KG1 (cell line): ENCODE measurements at regions not wholly inside any gene's neighbourhood (a gene's known extent, or its start where the extent isn't known, plus 50 kb on each side); places are given as distances from the start of the nearest gene placed in this dataset.
"Not testable (repeated sequence)": the region's sequence is repeated elsewhere in the genome, so short reads cannot be mapped to it uniquely, and the experiment has no call there.

Experiments
- DNase-seq: peaks from one replicate; lab custom pipeline; 2025; lab: John Stamatoyannopoulos, UW

DNA sequence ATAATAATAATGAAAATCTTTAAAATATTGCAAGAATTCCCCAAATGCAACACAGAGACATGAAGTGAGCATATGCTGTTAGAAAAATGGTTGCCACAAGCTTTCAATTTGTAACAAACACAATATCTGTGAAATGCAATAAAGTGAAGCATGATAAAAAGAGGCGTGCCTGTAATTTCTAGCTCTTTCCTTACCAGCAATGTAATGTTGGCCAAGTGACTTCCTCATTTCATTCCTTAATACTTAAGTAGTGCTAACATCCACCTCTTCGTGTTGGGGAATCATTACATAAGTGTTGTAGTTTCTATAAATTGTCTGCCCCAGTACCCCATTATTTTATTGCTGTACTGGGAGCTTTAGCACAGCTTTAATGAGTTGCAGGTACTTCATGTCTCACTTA is 1192.0 kb upstream of the CDH8 start:
- DNase-seq: no peak

DNA sequence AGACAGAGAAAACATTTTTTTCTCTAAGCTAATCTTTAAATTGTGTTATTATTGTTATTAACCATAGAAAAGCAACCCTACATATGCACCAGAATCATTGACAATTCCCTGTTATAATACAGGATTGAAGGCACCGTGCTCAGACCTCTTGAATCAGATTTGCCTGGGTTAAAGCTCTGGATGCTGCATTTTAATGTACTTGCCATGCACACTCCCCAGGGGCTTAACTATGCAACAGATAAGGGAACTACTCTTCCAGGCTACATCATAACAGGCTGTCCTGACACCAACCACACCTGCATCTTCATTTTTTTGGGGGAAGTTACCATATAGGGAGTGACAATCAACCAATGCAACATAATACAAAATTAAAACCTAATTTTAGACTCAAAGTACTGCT is 1187.6 kb upstream of the CDH8 start:
- DNase-seq: no peak

DNA sequence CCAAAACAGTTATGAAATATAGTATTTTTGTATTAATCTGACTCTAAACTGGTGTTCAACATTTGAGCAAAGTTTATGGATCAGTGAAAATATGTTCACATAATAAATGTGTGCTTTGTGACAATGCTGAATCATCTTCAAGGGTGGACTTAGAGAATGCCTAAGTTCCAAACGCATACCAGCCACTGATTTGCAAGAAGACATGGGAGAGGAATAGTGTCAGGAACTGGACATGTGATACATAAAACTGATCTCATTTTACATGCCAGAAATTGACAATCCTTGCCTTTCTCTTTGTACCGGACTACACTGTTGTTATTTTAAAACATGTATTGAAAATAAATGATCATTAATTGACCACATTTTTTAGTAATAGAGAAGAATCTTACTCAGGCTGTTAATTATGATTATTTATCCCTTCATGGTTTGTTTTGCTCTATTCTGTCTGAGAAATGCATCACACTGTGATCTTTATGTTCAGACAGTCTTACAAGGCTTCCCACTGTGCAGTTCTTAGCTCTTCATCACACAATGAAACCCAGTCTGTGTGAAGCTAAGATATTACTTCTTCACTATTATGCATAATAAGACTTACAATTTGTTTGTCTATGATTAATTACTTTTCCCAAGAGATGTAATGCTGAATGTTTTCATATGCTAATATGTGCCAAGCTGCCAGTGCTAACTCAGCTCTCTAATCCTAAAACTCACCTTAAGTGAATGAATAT is 1180.6 kb upstream of the CDH8 start:
- no peak for DNase-seq

DNA sequence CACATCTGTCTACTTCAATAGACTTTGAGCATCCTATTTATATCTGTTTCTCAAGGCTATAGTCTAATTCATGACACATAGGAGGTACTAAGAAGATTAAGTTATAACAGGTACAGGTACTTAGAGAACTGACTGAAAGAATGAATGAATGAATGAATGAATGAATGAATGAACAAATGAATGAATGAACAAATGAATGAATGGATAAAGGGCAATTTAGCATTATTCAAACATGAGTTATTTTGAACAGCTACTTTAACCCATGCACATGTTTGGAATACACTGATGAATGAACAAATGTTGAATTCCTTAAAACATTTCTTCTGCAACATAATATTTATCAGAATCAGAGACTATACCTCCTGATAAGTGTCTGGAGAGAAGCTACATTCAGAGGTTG is 1165.6 kb upstream of the CDH8 start:
- no peak for DNase-seq

DNA sequence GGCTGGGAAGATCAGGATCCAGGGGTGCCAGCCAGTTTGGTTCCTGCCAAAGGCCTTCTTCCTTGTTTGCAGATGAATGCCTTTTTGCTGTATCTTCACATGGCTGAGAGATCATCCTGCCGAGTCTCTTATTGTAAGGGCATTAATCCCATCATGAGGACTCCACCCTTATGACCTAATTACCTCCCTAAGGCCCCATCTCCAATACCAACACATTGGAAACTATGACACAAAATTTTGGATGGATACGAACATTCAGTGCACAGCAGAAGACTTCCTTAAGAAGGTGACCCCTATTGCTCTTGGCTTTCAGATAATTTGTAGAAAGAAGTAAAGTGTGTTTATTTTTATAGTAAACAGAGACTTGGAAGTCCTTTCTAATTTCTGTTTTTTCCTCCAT is 1164.7 kb upstream of the CDH8 start:
- DNase-seq: no peak

DNA sequence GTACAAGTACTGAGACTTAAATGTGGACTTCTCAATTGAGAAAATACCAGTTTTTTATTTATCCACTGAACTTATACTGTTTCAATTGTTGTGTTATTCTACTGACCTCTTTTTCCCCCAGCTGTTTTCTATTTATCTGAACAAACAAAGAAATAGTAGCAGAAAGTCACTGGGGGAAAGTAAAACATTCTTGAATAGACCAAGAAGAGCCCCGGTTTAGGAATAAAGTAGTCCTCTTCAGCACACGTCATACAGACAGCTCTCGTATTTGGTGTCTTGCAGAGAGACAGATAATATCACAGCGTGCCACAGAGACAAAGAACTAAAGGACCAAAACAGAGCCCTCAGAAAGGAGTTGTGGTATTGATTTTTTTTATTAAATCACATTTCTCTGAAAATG is 1159.1 kb upstream of the CDH8 start:
- no peak for DNase-seq

- DNase-seq: no peak
Measured at GRCh38 chr16:63192980-63193379, 1156.7 kb upstream of the CDH8 start.

GRCh38 chr16:63188086-63188771 is 1152.0 kb upstream of the CDH8 start:
- no peak for DNase-seq

- no peak for DNase-seq
Measured at GRCh38 chr16:63187638-63188037, 1151.4 kb upstream of the CDH8 start.

DNA sequence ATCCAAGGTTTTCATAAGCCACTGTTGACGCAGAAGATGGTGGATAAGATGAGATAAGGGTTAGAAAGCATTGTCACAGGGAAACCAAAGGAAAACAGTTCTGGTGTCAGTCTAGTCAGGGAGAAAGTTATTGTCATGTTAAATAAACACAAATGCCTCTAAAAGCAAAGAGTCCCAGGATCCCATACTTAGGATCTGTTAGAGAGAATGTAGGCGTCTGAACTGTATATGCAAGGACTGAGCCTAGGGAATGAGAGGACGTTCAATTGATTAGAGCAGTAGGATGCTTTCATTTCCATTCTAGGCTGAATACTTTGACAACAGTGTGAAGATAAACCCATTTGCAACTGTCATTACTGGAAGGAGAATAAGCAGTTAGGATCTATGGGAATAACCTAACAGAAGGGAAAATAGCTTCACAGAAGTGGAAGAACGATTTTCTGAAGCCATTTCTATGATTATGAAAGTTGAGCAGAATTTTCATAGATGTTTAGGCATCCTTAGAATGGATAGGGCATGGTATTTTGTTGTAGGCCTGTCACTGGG is 1149.1 kb upstream of the CDH8 start:
- no peak for DNase-seq

DNA sequence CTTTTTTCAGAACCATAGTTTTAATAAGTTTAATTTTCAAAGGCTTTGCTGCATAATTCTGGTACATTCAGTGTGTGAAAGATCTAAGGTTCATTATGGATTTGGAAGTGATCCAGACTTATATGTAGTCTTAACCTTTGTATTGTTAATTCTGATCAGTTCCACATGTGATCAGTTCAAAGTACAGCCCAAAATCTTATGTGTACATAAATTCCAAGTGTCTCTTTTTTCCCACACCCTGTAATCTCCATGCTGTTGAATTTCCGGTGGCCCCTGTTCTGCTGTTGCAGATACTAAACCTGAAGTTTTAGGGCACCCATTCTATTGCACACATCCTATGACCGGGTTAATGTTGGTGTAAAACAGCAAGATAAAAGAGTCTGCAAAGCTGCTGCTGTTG is 1147.5 kb upstream of the CDH8 start:
- DNase-seq: no peak

- DNase-seq: no peak
Measured at GRCh38 chr16:63175313-63175712, 1139.1 kb upstream of the CDH8 start.

DNA sequence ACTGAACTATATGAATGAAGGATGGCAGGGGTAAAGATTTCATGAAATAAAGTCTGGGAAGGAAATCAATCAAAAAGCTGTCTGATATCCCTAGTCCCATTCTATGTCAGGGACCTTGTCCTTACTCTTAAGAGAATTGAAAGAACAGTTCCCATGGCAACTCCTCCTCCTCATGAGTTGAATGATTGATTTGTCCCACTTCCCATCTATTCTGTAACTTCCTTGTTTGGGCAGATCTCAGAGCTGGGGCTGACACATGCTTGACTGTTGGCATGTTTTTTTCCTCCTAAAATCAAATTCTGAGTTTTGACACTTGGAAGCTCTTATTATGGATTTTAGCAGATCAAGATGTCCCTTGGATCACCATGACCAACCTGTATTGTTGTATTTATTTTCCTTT is 1138.6 kb upstream of the CDH8 start:
- no peak for DNase-seq

DNA sequence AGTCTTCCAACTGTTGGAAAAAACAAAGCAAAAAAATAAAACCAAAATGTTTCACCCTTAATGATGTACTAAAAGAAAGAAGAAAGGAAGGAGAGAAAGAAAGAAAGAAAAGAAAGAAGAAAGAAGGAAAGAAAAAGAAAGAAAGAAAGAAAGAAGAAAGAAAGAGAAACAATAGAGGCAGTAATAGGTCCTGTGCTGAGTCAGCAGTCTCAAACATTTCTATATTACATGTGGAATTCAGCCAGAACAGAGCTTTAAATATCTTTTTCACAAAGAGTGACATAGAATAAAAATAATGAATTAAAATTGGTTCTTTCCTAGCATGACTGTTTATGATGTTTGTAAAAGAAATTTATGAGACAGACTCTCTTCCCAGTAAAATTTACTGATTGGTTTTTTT is 1135.3 kb upstream of the CDH8 start:
- no peak for DNase-seq

GRCh38 chr16:63169100-63169499 is 1132.9 kb upstream of the CDH8 start:
- no peak for DNase-seq

GRCh38 chr16:63157818-63158217 is 1121.6 kb upstream of the CDH8 start:
- DNase-seq: no peak

DNA sequence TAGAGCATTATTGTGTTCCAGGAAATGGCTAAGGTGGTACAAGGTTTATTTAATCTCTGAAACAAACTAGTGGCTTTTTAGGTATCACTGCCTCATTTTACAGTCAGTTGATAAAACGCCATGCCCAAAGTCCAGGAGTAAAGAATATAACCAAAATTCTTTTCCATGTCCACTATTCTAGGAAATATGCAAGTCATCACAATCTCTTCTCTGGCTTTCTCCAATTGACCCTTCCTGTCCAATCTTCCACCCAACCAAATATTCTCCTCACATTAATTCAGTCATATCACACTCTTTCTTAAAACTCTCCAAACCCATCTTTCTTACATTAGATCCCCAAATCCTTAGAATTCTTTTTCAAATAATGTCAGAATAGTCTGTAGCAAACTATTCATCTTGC is 1110.0 kb upstream of the CDH8 start:
- DNase-seq: no peak

DNA sequence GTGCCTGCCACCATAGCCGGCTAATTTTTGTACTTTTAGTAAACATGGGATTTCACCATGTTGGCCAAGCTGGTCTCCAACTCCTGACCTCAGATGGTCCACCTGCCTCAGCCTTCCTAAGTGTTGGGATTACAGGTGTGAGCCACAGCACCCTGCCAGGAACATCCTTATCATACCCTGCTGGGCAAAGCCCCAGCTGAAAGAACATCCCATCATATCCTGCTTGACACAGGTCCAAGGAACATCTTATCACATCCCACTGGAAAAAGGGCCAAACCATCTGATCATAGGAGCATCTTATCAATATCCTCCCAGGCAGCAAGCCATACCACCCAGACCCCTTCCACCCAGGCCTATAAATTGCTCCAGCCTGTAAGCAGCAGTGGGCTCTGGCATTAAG is 1109.2 kb upstream of the CDH8 start:
- DNase-seq: no peak

GRCh38 chr16:63135069-63135468 is 1098.8 kb upstream of the CDH8 start:
- DNase-seq: no peak

DNA sequence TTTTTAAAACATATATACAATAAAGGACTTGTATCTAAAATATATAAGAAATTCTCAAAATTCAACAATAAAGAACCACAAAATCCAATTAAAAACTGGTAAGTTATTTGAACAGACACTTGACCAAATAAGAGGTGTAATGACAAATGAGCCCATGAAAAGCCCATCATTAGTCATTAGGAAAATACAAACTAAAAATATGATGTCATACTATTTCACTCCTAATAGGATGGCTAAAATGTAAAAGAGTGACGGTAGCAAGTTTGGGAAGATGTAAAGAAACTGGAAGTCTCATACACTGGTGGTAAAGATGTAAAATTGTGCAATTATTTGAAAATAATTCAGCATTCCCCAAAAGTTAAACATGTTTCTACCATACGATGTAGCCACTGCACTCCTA is 1095.3 kb upstream of the CDH8 start:
- no peak for DNase-seq

- DNase-seq: no peak
Measured at GRCh38 chr16:63130942-63131341, 1094.7 kb upstream of the CDH8 start.

GRCh38 chr16:63129411-63130125 is 1093.3 kb upstream of the CDH8 start:
- no peak for DNase-seq

DNA sequence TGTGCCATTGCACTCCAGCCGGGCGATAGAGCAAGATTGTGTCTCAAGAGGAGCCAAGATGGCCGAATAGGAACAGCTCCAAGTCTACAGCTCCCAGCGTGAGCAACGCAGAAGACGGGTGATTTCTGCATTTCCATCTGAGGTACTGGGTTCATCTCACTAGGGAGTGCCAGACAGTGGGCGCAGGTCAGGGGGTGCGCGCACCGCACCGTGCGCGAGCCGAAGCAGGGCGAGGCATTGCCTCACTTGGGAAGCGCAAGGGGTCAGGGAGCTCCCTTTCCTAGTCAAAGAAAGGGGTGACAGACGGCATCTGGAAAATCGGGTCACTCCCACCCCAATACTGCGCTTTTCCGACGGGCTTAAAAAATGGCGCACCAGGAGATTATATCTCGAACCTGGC is 1083.7 kb upstream of the CDH8 start:
- DNase-seq: not testable (repeated sequence)
